SJSA1 (cell line): ENCODE measurements at regions not wholly inside any gene's neighbourhood (a gene's known extent, or its start where the extent isn't known, plus 50 kb on each side); places are given as distances from the start of the nearest gene placed in this dataset.
A peak's percentile ranks its signal among the peaks of the same experiment; 100 is the strongest.
"Not testable (repeated sequence)": the region's sequence is repeated elsewhere in the genome, so short reads cannot be mapped to it uniquely, and the experiment has no call there.

Experiments used
- DNase-seq, 2 experiments: peaks; one replicate each; pipeline ENCODE4 v3.0.0-alpha.2; 2015 to 2020; ENCODE audit warnings: low spot score in 2 of 2, low read depth in 1 of 2
- H3K27ac ChIP-seq: fragments of 250-450 bp; sonication (Bioruptor Pico); 2 replicates; pipeline ENCODE4 v1.5.1; 2020; ENCODE audit warnings: mild to moderate bottlenecking, moderate library complexity
- H3K27me3 ChIP-seq: fragments of 250-450 bp; sonication (Bioruptor Pico); replicated peaks from 2 replicates; pipeline ENCODE4 v1.5.1; 2020; ENCODE audit warnings: mild to moderate bottlenecking, moderate library complexity
- H3K36me3 ChIP-seq: fragments of 250-450 bp; sonication (Bioruptor Pico); 2 replicates; pipeline ENCODE4 v1.5.1; 2020; ENCODE audit warnings: mild to moderate bottlenecking
- H3K4me1 ChIP-seq: fragments of 250-450 bp; sonication (Bioruptor Pico); replicated peaks from 2 replicates; pipeline ENCODE4 v1.6.1; 2021; ENCODE audit warnings: mild to moderate bottlenecking
- H3K4me3 ChIP-seq: fragments of 250-450 bp; sonication (Bioruptor Pico); 2 replicates; pipeline ENCODE4 v1.5.1; 2020; ENCODE audit warnings: mild to moderate bottlenecking
- H3K9me3 ChIP-seq: fragments of 250-450 bp; sonication (Bioruptor Pico); replicated peaks from 2 replicates; pipeline ENCODE4 v1.5.1; 2020; ENCODE audit warnings: mild to moderate bottlenecking

DNA sequence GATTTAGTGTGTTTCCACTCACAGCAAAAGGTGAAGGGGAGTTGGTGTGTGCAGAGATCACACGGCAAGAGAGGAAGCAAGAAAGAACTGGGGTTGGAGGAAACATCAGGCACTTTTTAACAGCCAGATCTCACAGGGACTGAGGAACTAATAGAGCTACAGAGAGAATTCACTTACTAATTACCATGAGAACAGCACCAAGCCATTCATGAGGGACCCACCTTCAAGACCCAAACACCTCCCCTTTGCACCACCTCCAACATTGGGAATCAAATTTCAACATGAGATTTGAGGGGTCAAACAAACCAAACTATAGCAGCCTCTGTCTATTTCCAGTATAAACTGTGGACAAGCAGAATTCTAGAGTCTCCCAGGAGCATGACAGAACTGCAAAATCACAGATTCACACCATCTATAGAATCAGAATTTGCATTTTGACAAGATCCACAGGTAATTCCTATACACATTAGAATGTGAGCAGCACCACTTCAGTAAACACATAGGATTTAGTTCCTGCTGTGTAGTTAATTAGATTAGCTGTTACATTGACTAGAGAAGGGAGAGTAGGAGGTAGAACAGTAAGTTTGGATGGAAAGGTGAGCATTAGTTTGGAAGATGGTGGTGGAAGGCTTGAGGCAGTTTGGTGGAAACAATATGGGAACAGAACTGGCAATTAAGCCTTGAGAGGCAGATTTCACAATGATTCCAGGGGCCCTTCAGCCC lies 311.7 kb downstream of the NSUN3 start:
- H3K4me3 ChIP-seq: no peak overlapping the region
- no peaks in the 10 kb centered on the region; the same call in 1 of the 2 replicates for H3K27me3 ChIP-seq
- H3K4me1 ChIP-seq: no peaks in the 10 kb centered on the region
- H3K9me3 ChIP-seq: no peaks in the 10 kb centered on the region
- H3K36me3 ChIP-seq: no peaks in the 10 kb centered on the region
- H3K27ac ChIP-seq: no peak overlapping the region
- no peak for DNase-seq

DNA sequence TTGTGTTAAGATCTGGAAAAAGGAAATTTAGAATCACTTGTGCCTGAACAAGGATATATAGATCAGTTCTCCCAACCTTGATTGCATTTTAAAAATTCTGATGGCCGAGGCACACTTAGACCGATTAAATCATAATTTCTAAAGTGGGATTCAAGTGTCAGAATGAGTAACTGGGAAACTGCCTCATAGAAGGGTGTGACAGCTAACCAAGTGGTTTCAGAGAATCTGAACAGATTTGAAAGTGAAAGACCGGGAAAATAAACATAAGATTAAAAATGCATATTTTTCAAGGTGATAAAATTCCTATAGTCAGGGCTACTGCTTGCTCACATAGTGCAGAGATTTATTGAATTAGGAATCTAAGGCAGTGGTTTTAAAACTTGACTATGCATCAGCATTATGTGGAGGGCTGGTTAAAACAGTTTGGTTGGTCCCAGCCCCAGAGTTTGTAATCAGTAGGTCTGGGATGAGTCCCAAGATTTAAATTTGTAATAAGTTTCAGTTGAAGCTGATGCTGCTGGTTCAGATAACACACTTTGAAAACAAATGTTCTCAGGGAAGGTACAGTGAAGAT lies 314.3 kb downstream of the NSUN3 start:
- H3K4me1 ChIP-seq, H3K27me3 ChIP-seq, H3K4me3 ChIP-seq, H3K27ac ChIP-seq, H3K36me3 ChIP-seq, H3K9me3 ChIP-seq, DNase-seq: not testable (repeated sequence)

DNA sequence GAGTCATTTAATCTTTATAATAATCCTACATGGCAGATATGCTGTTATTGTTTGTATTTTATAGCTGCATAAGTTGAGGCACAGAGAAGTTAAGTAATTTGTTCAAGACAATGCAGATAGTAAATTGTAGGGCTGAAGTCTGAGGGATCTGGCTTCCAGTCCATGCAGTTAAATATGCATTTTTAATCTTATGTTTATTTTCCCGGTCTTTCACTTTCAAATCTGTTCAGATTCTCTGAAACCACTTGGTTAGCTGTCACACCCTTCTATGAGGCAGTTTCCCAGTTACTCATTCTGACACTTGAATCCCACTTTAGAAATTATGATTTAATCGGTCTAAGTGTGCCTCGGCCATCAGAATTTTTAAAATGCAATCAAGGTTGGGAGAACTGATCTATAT lies 315.0 kb downstream of the NSUN3 start:
- not testable (repeated sequence) for H3K27ac ChIP-seq, H3K4me1 ChIP-seq, DNase-seq, H3K4me3 ChIP-seq, H3K9me3 ChIP-seq, H3K27me3 ChIP-seq, H3K36me3 ChIP-seq

DNA sequence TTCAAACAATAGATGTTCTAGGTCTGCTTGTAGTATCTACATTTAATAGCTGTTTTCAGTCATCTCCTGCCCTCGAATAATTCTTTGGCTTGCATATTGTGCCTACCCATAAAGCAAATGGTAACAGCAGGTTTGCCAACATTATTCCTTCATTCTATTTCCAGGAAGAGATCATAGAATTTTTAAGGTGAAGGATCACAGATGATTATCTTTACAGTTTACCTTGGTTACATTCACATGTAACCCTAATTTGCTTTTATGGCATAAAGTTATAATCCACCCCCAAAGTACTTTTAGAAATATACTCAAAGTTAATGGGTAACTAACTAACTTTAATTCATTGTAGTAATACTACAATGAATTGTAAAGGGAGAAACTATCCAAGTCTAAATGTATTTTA lies 315.5 kb downstream of the NSUN3 start:
- Histone ChIP-seq H3K9me3 (no peaks in the 10 kb centered on the region), H3K4me3 (no peak overlapping the region), H3K27me3 (no peaks in the 10 kb centered on the region; the same call in 1 of the 2 replicates), H3K27ac (no peak overlapping the region), H3K4me1 (no peaks in the 10 kb centered on the region), H3K36me3 (no peaks in the 10 kb centered on the region)
- DNase-seq: no peak

DNA sequence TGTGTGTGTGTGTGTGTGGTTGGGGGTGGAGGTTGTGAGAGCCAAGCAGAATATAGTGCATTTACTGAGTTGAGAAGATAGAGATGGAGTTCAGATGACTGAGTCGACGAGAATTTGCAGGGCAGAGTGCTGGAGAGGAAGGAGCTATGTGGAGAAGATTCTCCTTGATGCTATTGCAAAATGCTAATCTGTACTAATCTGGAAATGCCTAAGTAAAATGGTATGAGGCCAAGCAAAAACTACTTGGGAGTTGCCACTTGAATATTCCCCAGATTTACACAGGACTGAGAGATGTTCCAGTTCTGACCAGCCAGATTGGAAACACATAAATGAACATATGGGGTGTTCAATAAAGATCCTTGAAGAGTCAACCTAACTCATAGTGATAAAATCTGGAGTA lies 316.4 kb downstream of the NSUN3 start:
- H3K9me3 ChIP-seq: no peaks in the 10 kb centered on the region
- no peak overlapping the region for H3K27ac ChIP-seq
- H3K36me3 ChIP-seq: no peaks in the 10 kb centered on the region
- no peaks in the 10 kb centered on the region for H3K27me3 ChIP-seq
- H3K4me3 ChIP-seq: no peak overlapping the region
- no peaks in the 10 kb centered on the region for H3K4me1 ChIP-seq
- no peak for DNase-seq

DNA sequence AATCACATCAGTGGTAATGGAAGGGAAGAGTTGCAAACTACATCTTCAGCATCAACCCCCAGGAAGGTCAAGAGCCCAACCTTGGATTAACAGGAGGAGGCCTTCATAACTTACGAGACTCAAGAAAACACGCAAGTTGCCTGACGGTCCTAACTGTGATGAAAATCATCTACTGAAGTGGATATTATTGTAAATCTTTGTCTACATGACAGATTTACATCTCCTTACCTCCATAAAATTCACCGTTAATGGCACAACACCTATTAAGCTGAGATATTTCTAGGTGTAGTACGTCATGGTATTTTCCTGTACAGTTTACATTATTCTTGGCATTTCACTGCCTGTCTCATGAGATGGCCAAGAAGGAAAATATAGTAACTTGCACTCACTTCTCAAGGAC lies 332.0 kb downstream of the NSUN3 start:
- Histone ChIP-seq H3K27me3 (no peaks in the 10 kb centered on the region), H3K4me1 (no peaks in the 10 kb centered on the region), H3K27ac (no peak overlapping the region), H3K4me3 (no peak overlapping the region), H3K9me3 (no peaks in the 10 kb centered on the region), H3K36me3 (no peaks in the 10 kb centered on the region)
- DNase-seq: no peak

DNA sequence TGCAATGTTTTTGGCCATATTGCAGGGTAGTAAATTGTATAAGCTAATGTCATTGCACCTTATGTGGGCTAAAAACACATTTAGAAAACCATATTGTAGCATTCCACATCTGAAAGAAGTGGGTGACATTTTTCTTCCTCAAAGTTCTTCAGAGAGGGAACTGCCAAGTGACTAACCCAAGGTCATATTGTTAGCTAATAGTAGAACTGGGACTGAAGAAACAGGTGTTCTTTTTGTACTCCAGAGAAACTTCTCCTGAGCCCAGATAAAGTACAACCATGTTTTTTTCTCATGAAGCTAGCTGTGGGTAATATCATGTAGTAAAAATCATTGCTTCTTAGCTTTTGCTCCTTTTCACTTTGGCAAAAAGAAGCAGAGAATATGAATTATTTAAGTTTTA lies 333.0 kb downstream of the NSUN3 start:
- H3K36me3 ChIP-seq: no peaks in the 10 kb centered on the region
- no peaks in the 10 kb centered on the region for H3K4me1 ChIP-seq
- no peak for DNase-seq
- no peaks in the 10 kb centered on the region for H3K9me3 ChIP-seq
- H3K27me3 ChIP-seq: no peaks in the 10 kb centered on the region
- H3K27ac ChIP-seq: no peak overlapping the region
- H3K4me3 ChIP-seq: no peak overlapping the region

DNA sequence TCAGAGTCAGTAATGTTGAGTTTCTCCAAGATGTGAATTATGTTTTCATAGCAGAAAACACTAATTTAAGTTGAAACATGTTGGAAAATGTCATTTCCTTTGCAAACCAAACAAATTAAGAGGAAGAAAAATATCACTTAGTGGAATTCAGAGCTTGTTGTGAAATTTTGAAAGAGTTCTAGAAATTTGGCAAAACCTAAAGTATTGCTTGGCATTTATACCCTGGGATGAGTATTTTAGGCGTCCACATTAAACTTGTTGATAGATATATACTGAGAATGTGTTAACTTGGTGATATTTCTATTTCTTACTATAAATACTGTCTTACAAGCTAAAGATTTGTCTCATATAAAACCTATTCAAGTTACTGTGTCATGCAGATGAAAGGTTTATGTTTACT lies 335.2 kb downstream of the NSUN3 start:
- no peak for DNase-seq
- Histone ChIP-seq H3K9me3 (no peaks in the 10 kb centered on the region), H3K27me3 (no peaks in the 10 kb centered on the region), H3K27ac (no peak overlapping the region), H3K36me3 (no peaks in the 10 kb centered on the region), H3K4me3 (no peak overlapping the region), H3K4me1 (no peaks in the 10 kb centered on the region)

DNA sequence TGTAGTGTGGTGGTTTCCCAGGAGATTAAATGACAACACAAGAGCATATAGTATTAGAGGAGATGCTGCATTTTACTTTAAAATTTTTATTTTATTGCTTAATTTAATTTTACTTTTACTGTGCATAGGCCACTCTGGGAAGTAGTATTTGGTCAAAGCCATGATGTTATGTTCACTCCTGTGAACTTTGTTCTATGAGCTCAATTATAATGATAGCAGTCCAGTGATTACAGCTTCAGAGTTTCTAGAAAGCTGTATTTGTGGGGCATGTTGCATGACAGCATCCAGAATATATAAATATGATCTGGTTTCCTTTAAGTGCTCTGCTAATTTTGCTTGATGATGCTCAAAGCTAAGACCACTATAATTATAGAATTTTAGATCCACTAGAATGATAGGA lies 338.6 kb downstream of the NSUN3 start:
- Histone ChIP-seq H3K9me3 (no peaks in the 10 kb centered on the region), H3K27me3 (no peaks in the 10 kb centered on the region), H3K27ac (no peak overlapping the region), H3K36me3 (no peaks in the 10 kb centered on the region), H3K4me3 (no peak overlapping the region), H3K4me1 (peaks cover 15% of the 10 kb centered on the region)
- DNase-seq: no peak

DNA sequence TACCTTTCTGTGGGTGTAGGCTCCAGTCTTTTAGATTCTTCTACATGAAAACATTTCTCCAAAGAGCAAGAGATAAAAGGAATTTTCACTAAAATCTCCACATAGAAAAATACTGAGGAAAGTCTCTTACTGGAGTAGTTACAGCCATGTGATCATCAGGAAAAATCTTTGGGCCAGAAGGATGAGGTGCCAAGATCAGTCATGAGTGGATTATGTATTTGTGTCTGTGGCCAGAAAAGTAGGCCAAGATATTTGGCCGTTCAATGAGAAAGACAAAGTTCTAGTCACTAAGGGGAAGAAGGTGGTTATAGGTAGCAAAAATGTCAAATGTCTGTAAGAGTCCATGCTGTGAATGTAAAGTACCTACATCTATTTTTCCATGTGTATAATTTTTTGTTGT lies 339.3 kb downstream of the NSUN3 start:
- Histone ChIP-seq H3K27me3 (no peaks in the 10 kb centered on the region), H3K4me1 (peaks cover 19% of the 10 kb centered on the region), H3K9me3 (0 out of 2 replicates have a peak, but pooled peaks cover 2% of the 10 kb centered on the region), H3K27ac (no peak overlapping the region), H3K36me3 (no peaks in the 10 kb centered on the region), H3K4me3 (no peak overlapping the region)
- DNase-seq: no peak

DNA sequence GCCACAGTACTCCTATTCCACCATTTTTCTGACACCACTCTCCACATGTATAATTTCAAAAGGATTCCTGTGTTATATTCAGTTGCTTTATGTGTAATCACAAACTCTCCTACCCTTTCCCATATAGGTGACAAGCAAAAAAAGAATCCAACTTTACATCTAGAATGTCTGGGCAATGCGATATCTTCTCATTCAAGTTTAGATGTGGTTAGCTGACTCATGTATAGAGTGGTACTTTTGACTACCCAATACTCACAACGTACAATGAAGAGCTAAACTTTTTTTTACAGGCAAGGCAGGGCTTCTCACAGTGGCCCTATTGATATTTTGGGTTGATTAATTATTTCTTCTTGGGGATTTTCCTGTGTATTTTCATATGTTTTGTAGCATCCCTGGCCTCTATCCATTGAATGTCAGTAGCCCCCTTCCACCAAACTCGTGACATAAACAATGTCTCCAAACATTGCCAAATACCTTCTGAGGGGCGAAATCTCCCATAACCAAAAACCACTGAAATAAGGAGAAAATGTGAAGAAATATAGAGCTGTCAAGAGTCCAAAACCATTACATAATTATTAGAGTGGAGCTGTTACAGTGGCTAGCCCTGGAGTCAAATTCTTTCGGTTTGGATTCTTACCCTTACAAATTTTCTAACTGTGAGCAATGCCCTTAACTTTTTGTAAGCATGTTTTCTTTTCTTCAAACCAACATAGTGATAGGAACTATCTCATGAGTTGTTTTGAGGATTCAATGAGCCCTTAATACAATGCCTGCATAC lies 342.6 kb downstream of the NSUN3 start:
- DNase-seq: peak in 1 of 2 experiments; percentile 39
- no peak overlapping the region for H3K4me3 ChIP-seq
- H3K4me1 ChIP-seq: peaks cover 19% of the 10 kb centered on the region
- 0 out of 2 replicates have a peak, but pooled peaks cover 2% of the 10 kb centered on the region for H3K9me3 ChIP-seq
- no peaks in the 10 kb centered on the region for H3K27me3 ChIP-seq
- H3K27ac ChIP-seq: peak overlapping the region; percentile 72
- no peaks in the 10 kb centered on the region for H3K36me3 ChIP-seq

DNA sequence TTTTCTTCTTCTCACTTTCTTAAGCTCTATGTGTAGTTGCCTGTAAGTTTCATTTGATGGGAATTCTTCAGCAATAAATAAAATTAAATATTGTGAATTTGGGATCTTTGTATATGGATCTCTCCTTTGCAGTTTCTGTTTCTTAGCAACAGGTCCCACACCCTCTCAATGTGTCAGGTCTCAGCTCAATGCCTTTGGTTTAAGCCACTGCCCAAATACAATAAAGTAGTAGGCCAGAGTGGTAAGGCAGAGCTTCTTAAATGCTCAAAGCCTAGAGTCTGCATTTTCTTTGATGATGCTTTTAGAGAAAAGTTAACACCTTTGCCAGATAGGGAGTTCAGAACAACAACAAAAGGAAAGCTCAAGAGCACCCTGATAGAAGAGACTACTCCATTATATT lies 343.7 kb downstream of the NSUN3 start:
- H3K27ac ChIP-seq: no peak overlapping the region
- peaks cover 19% of the 10 kb centered on the region for H3K4me1 ChIP-seq
- no peak overlapping the region for H3K4me3 ChIP-seq
- H3K9me3 ChIP-seq: 0 out of 2 replicates have a peak, but pooled peaks cover 2% of the 10 kb centered on the region
- no peaks in the 10 kb centered on the region for H3K27me3 ChIP-seq
- no peak for DNase-seq
- H3K36me3 ChIP-seq: no peaks in the 10 kb centered on the region

DNA sequence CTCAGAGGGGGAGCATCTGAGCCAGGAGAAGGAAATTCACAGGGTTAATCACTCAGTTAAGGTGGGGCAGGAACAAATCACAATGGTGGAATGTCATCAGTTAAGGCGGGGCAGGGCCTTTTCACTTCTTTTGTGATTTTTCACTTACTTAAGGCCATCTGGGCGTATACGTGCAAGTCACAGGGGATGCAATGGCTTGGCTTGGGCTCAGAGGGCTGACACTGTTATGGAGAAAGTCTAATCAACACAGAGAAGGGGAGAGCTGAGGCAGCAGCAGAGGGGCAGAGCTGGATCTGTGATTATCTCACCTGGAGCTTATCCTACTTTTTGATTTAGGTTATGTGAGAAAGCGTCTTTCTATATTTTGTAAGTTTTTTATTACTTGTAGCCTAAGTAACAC lies 350.1 kb downstream of the NSUN3 start:
- Histone ChIP-seq H3K4me1 (peaks cover 20% of the 10 kb centered on the region), H3K27ac (peak overlapping the region; percentile 60)
- not testable (repeated sequence) for H3K36me3 ChIP-seq, H3K9me3 ChIP-seq, H3K4me3 ChIP-seq, H3K27me3 ChIP-seq, DNase-seq
